ENCODE measurements at regions not wholly inside any gene's neighbourhood (a gene's known extent, or its start where the extent isn't known, plus 50 kb on each side); places are given as distances from the start of the nearest gene placed in this dataset.

DNA sequence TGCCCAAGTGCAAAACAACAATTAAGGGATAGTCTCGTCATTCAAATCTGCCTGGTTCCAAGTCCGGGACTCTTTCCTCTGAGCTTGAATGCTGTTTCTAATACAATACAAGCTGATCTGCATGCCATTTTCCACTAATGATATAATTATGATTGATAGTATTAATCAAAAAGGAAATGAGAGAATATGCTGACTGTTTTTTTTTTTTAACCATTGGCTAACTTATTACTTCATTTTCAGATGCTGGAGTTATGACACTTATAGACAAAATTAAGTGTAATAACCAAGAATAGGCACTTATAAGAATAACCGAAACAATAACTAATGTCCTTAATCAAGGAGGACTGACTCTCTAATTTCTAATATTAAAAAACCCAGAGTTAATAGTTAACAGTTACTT, 343.6 kb downstream of the LPIN1 start:
- no peak for DNase-seq

DNA sequence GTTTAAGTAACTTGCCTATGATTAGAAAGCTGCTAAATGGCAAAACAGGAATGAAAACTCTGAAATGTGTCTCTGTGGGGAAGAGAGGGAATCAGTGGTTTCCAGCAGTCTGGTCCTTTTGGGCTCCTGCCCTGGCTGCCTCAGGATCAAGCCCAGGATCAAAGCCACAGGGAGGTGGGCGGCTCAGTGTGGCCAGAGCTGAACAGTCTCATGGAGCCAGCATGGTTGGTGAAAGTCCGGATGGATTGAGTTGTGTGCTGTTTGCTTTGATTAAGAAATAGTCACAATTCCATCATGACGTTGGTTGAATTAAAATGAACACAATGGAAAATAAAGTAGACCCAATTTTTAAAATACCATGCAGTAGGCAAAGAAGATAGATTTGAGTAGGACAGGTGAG, 344.2 kb downstream of the LPIN1 start:
- no peak for DNase-seq

DNA sequence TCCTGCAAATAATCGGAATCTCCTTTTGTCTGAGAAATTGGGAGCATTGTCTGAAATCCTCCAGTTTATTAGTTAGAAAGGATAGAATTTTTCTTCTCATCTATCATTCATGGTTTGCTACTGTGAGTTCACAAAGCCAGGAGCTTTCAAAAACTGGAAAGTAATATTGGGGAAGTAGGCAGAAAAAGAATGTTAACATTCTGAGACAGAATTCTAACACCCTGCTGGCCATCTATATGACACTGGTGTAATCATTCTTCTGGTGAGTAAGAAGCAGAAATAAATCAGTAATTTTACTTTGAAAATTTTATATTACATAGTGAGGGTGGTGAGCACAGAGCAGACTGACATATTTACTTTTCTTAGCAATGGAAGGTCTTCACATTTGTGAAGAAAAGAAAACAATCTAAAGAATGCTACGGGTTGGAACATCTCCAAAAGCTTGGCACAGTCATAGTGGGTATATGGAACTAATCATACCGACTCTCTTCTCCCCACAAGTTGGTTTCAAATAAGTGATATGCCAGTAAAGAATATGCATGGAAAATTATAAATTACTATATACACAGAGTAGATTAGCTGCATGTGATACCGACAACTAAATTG, 344.9 kb downstream of the LPIN1 start:
- no peak for DNase-seq

DNA sequence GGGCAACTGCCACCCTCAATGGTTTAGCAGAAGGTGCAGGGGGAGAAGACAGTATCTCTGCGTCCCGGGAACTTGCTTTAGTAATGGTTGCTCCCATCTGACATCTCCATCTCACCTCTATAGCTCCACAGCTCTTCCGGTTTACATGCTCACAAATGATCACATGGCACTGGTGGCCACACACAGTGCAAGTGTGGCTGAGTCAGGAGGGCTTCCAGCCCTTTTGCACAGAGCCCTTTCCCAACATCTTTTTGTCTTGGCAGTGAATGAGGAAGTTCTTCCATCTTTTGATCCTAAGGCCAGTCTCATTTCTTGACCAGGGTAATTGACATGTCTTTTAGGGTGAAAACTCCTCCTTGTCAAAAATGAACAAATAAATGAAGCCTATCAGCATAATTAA, 347.7 kb downstream of the LPIN1 start:
- DNase-seq, result no peak

DNA sequence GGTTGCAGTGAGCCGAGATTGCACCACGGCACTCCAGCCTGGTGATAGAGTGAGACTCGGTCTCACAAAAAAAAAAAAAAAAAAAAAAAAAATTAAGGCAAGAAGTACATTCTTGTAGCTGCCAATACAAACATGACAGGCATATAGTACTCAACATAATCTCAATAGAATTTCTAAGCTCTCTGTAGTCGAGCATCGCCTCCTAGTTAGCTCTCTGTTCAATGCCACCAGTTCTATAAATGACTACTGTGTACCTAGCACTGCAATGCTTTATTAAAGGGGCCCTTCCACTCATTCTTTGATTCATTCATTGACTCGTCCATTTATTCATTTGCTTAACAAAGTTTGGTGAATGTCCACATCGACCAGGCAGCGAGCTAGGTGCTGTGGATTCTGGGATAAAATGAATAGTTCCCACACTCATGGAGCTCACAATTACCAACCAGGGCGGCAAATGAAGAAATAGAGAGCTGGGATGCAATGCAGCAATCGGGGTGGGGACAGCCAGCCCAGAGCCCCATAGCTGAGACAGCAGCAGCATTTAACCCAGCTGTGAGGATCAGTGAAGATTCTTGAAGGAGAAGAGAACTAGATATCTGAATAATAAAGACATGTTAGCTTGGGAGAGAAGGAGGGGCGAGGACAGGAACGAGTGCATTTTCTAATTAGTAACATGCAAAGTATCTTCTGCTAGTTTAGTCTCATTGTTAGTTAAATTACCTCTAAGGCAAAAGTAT, 349.8 kb downstream of the LPIN1 start:
- DNase-seq, result no peak

DNA sequence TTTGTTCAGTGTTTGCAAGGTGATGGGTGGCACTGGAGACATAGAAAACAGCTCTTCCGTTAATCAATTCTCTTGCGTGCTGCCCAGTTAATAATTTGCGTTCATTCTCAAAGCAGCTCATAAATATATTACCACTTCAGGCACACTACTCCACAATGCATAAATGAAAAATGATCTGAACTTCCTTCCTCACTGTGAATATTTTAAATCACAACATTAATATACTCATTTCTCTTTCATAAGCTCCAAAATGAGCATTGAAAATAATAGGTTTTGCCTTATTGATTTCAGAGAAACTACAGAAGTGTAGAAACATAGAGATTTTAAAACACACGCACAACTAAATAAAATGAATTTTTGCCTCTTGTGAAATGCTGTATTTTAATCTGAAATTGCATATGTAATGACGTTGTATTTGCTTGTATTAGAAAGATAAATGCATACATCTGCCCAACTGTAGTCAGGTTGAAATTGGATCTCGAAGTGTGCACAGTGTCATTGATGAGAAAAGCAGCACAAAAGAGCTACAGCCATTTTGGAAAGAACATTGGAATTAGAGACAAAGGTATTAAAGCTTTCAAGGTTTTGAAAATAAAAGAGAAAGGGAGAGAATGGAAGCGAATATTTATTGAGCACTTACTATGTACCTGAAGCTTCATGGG, 350.5 kb downstream of the LPIN1 start:
- DNase-seq, result no peak

DNA sequence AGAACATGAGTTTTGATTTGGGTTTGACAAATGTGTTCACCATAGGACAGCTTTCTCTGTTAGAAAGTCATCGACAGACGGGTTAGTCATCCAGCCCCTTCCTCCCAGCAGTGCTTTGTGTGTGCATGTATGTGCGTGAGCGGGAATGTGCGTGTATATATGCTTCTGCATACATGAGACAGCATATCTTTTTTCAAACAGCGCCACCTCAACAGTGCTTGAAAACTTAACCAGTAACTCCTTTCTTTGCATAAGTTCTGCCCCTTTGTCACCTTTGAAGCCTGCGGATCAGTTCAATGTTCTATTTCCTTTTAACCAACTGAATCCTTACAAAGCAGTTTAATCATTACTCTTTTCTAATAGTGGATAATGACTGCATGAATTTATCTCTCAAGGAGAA, 351.4 kb downstream of the LPIN1 start:
- no peak for DNase-seq

DNA sequence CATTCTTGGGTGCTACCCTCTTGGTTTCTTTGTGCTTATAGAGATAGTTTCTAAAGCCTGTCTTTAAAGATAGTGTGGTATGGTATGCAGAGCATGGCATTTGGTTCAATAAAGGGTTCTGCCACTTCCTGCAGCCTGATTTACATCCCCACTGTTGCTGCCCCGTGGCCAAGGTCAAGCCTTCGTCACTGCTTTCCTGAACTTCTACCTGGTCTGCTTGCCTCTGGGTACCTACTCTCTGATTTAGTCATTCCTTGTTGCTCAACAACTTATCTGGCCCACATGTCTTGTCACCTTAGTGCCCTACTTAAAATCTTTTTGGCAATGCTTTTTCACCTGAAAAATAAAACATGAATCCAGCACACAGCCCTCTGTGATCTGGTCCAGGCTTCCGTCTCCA, 352.9 kb downstream of the LPIN1 start:
- no peak for DNase-seq

DNA sequence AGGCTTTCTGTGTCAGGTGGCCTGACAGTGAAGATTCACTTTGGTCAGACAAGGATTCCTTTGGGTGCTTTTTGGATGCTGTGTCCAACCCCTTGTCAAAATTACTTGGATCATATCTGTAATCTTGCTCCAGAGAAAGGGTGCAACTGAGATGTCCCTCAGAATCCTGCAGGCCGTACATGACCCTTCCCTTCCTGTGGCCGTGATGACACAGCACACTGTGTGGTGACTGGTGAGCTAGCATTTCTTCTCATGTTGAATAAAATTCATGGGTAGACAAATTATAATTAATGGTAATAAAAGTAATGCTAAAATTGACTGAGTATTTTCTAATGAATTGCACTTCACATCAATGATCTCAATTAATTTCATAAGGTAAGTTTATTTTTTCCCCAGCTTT, 356.2 kb downstream of the LPIN1 start:
- DNase-seq, result no peak

DNA sequence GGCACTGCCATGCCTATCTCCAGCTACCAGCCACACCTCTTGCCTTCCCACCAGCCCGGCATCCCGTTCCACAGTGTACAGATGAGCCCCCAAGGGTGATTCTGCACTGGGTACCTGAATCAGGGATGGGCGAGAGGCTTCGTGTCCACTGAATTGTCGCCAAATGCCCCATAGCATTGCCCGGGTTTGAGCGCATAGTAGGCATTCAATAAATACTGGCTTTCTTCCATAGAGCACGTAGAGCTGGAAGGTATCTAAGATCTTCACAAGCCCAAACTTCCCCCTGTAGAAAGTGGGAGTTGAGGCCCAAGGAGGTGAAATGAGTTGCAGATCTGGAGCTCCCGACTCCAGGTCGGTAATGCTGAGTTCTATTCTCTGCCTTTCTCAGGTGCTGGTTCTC, 358.7 kb downstream of the LPIN1 start:
- DNase-seq, result no peak

DNA sequence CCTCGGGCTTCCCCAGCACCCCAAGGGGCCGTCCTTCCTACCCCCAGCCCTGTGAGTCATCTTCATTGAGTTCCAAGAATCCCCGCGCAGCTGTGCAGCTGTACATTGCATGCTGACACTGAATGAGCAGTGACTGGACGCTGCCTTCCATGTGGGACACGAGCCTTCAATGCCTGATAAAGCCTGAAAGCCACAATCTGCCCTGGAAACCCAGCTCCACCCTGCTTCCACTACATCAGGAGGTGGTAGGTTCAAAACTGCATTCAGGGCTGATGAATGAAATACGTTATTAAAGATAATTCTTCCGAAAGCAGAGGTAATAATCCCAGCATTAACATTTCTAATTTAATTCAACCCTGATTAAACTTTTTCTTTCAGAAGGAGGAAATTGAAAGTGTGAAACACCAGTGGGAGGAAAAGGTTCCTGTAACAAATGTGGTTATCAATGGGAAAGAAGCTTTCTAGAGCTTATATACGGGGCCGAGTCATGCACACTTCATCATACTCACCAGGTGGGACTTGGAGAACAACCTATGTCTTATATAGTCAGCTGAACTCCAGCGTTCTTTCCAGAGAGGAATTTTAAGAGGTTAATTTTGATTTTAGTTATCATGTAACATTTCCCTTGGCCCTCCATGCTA, 360.1 kb downstream of the LPIN1 start:
- no peak for DNase-seq

DNA sequence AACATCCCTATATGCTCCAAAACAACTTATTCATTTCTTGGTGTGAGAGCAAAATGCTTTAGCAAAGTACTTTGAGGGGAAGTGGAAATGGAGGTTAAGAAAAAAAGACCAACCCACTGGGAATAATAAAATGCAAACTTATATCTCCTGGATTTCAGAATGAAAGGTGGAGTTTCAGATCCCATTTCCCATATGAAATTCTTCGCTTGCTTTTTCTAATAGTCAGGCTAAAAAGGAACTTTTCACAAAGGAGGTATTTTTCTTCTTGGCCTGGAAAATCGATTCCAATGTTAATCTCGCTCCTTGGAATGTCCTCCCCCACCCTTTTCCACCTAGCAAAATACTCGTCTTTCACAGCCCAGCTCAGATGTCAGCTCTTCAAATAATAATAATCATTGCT, 360.9 kb downstream of the LPIN1 start:
- DNase-seq, result no peak

DNA sequence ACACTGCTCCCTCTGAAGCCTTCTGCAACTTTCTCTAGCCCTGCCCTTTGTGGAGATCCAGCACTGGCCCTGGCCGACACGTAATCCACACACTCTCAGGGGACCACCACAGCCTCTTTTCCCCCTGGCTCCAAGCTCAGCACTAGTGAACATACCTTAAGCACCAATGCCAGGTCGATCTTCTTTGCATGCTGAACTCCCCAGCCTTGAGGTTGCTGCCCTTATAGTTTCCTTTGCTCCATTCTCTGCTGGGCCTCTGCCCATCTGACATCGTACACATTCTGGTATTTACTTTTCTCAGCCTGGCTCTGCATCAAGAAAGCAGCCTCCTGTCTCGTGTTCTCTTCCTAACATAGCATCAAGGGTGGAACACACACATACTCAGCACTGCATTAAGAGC, 361.5 kb downstream of the LPIN1 start:
- no peak for DNase-seq

DNA sequence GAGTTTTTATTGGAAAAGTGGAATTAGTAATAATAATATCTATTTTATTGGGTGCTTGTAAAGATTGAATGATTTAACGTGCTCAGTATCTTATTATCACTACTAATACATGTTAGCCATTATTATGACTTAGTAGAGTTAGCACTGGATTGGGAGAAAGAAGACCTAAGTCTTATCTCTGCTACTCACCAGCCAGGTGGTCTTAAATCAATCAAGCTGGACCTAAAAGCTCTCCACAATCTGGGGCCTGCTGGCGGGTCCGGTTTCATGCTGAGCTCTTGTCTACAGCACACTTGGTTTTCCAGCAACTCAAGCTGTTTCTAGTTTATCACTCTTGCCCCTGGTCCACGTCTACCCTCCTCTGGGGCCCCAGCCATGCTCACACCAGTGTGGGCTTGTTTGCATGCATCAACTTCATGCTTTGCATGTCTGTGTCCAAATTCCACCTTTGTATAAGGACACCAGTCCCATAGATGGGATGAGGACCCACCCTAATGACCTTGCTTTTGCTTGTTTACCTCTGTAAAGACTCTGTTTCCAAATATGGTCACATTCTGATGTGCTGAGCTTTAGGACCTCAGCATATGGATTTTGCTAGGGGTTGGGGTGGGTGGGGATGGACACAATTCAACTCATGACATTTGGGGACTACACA, 363.1 kb downstream of the LPIN1 start:
- DNase-seq, result no peak

DNA sequence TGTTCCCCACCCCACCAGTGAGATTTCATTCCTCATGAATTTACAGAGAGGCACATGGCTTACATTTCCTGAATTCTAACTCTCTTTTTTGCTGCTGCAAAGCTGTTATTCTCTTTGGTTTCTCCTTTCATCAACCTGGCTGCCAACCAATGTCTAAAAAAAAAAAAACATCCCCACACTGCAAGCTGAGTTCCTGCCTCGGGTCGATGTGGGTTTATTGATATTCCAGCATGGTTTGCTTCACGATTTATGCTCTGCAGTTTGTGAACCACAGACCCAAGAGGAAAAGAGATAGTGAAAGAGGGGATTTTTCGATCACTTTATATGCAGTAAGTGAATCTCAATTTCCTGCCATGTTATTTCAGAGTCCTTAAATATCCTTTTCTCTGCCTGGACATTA, 363.6 kb downstream of the LPIN1 start:
- no peak for DNase-seq

DNA sequence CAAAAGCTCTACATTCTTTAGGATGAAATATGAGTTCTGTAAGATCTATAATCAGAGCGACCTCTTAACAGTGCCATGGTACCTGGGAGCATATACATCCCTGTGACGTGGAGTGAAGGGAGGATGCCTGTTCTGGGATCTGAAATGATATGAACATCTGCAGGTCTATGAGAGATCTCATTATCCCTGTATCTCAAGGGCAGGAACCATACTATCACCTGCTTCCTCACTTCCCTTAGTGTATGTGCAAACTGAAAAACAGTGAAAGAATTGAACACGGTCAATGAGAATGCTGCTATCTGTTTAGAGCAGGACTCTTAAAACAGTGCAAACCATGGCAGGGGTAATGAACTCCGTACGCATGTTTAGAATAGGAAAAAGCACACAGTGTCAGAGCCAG, 364.0 kb downstream of the LPIN1 start:
- DNase-seq, result no peak

DNA sequence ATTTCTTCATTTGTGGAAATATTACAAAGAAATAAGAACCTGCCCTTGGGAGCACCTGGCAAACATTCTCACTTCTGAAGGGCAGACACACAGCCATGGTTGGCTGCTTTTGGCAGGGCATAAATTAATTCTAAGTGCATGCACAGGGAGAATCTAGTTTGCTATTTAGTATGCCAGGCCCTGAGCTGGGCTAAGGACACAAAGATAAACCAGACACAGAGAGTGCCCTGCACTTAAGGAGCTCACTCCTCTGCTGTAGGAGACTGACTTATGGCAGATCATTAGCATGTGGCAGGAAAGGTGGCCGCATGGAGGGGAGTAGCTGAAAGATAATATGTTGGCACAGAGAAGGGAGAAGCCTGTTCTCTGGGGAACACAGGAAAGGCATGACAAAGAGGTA, 367.0 kb downstream of the LPIN1 start:
- no peak for DNase-seq

DNA sequence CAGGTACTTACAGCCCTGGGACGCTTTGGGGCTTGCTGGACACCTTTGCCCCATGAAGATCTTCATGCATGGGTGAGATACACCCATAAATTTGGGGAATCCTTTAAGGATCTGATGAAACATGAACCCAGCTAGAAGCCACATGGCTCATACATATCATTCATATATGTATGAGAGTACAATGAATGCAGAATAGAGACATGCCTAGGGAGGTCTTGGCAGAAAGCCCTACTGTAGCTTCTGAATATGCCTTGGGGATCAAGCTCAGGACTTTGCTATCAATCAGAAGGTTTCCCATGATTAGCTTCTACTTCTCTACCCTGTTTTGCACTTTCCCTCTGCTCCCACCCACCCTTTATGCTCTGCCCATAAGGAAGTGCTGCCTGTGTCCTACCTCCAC, 368.4 kb downstream of the LPIN1 start:
- DNase-seq, result no peak

DNA sequence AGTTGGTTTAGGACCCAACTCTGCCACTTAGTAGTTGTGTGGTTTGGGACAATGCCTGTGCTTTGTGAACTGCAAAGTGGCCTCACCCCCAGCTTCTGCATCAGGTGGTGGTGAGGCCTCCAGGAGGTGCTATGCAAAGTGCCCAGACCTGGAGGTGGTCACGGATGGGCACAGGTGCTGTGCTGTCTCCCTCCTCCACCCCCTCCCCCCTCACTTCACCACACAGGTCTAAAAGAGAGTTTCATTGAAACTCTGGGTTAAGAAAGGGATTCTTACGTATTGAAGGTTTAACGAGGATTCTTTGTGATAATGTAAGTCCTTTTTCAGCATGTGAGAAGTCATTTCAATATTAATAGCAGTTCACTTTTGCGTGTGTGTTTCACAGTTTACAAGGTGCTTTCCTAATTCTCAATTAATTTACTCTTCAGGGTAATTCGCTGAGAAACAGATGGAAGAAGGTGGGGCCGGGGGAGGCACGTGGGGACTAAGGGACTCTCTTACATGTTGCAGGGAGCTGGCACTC, 369.9 kb downstream of the LPIN1 start:
- DNase-seq, result no peak

DNA sequence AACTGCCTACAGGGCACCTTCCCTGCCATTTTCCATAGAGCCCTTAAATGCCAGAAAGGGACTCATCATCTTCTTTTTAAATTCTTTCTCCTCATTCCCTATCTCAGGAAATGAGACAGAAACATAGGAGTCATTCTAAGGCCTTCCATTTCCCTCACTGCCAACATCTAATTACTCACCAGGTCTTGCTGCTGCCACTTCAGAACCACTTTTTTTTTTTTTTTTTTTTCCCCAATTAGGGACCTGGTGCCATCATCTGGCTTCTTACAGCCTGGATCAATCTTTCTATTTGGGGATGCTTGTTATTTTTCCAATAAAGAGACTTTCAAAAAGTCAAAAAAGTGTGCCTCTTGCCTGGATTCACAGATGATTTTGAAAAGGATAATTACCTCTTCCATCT, 373.4 kb downstream of the LPIN1 start:
- no peak for DNase-seq

DNA sequence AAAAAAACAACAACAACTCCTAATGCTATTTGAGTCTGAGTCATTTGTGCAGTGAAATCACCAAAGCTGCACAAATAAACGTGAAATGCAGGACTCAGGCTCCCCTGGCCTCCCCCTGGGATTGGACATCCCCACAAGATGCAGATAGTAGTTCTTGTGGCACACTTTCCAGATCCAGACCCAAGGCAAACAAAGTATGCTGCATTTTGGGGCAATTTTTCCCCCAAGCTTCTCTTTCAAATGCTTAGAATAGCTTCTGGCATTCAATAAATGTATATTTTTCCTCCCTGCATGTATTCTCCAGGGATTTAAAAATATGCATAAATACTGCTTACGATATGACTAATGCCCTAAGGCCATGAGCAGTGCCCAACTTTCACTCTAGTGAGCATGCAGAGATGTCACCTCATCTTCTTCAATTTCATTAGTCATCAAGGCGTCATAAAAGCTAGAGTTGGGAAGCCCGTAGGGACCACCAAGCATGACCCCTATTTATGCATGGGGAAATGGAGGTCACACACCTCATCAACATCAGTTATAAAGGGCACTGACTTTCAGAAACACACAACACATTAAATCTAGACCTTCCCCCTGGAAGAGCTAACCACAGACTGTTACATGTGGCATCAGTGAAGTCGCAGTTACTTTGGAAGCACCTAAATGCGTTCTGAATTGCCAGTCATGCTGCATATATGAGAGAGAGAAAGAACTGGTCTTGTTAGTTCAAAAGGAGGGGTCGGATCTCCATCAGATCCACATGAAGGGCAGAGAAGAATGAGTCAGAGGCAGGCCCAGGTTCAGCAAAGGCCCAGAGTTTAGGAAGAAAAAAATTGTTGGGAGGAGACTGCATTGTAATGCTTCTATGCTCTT, 374.1 kb downstream of the LPIN1 start:
- DNase-seq, result no peak

DNA sequence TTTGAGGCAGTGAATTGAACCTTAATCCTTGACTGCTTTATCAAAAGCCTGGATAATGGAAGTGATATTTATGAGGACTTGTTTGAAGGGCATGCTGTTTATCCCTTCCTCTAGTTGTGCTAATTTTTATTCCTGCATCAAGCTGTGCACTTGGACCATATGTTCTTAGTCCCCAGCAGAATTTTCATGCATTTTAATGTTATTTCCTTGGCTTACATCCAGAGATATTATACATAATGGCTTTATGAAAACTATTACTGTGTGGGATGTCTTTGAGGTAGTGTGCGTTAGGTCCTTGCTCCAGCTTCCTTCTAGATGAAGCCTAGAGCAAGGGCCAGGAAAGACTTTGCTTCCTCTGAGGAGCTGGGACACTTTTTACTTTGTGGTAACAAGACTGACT, 378.4 kb downstream of the LPIN1 start:
- no peak for DNase-seq
